HEK293 (cell line): ENCODE measurements at regions not wholly inside any gene's neighbourhood (a gene's known extent, or its start where the extent isn't known, plus 50 kb on each side); places are given as distances from the start of the nearest gene placed in this dataset.

Source experiments
- CTCF ChIA-PET: fragments of 350-600 bp; formaldehyde crosslinking; extraction: SDS; loops from one replicate; lab custom pipeline; 2021; ENCODE audit warnings: antibody characterized with exemption; lab: Yijun Ruan, JAX
- POLR2A ChIA-PET: fragments of 300-600 bp; formaldehyde crosslinking; extraction: SDS; loops from one replicate; lab custom pipeline; 2020; ENCODE audit warnings: antibody characterized with exemption, inconsistent platforms; lab: Yijun Ruan, JAX
- H3K27ac ChIP-seq: fragments of 200-500 bp; sonication (Bioruptor generic); 2 replicates; pipeline ENCODE4 v1.5.1; 2014; ENCODE audit warnings: low read depth, low read length, control low read depth, inconsistent platforms; ENCODE audit errors: extremely low read depth
- H3K36me3 ChIP-seq, 2 experiments: fragments of 200-500 bp in 1 of 2; sonication (Bioruptor generic) in 1 of 2; 1 replicate in 1 of 2; 2 replicates in 1 of 2; pipeline ENCODE4 v1.5.1; 2014 to 2017; ENCODE audit warnings: inconsistent platforms in 2 of 2, low read length in 2 of 2; ENCODE audit not compliant: control insufficient read depth in 2 of 2, insufficient read depth in 1 of 2
- H3K4me1 ChIP-seq: fragments of 200-500 bp; sonication (Bioruptor generic); 2 replicates; pipeline ENCODE4 v1.5.1; 2014; ENCODE audit warnings: mild to moderate bottlenecking, low read length, inconsistent platforms; ENCODE audit not compliant: control insufficient read depth, insufficient read depth
- H3K4me3 ChIP-seq: 2 replicates; pipeline ENCODE4 v1.5.1; 2011; ENCODE audit warnings: low read depth, mild to moderate bottlenecking, control low read depth, low read length, moderate library complexity
- H3K9me3 ChIP-seq: fragments of 200-500 bp; sonication (Bioruptor generic); 2 replicates; pipeline ENCODE4 v1.5.1; 2014; ENCODE audit warnings: low read depth, low read length, inconsistent platforms; ENCODE audit not compliant: control insufficient read depth, insufficient read depth
- GLIS2 ChIP-seq: fragments of 450-650 bp; formaldehyde crosslinking; IDR thresholded peaks from 2 replicates; pipeline ENCODE4 v1.5.1; 2016; ENCODE audit warnings: missing biosample characterization, missing genetic modification characterization
- IKZF3 ChIP-seq: fragments of 450-650 bp; IDR thresholded peaks from 2 replicates; pipeline ENCODE4 v1.5.0; 2018; ENCODE audit warnings: missing biosample characterization, mild to moderate bottlenecking, missing genetic modification characterization, moderate library complexity
- MEIS1 ChIP-seq: sonication (generic); formaldehyde crosslinking; IDR thresholded peaks from 2 replicates; pipeline ENCODE4 v1.8.1; 2022; ENCODE audit warnings: missing genetic modification reagents, mild to moderate bottlenecking, borderline replicate concordance
- MZF1 ChIP-seq: fragments of 450-650 bp; formaldehyde crosslinking; IDR thresholded peaks from 2 replicates; pipeline ENCODE4 v1.5.1; 2017; ENCODE audit warnings: missing biosample characterization, missing genetic modification characterization, borderline replicate concordance
- SETDB1 ChIP-seq: IDR thresholded peaks from one replicate; pipeline ENCODE4 v1.6.1; 2017; ENCODE audit warnings: mild to moderate bottlenecking, low read length, moderate library complexity, mixed read lengths; ENCODE audit not compliant: insufficient read length
- ZNF114 ChIP-seq: fragments of 450-650 bp; formaldehyde crosslinking; IDR thresholded peaks from 2 replicates; pipeline ENCODE4 v1.5.0; 2017; ENCODE audit warnings: missing biosample characterization, missing genetic modification characterization
- ZNF138 ChIP-seq: fragments of 450-650 bp; formaldehyde crosslinking; IDR thresholded peaks from 2 replicates; pipeline ENCODE4 v1.5.1; 2016; ENCODE audit warnings: missing biosample characterization, missing genetic modification characterization, borderline replicate concordance
- ZNF202 ChIP-seq: fragments of 450-650 bp; formaldehyde crosslinking; IDR thresholded peaks from 2 replicates; pipeline ENCODE4 v1.5.1; 2016; ENCODE audit warnings: missing biosample characterization, missing genetic modification characterization, borderline replicate concordance
- ZNF514 ChIP-seq: fragments of 450-650 bp; formaldehyde crosslinking; IDR thresholded peaks from 2 replicates; pipeline ENCODE4 v1.5.1; 2016; ENCODE audit warnings: missing biosample characterization, missing genetic modification characterization
- ZNF555 ChIP-seq: fragments of 450-650 bp; formaldehyde crosslinking; conservative IDR thresholded peaks from 2 replicates; pipeline ENCODE4 v1.5.1; 2017; ENCODE audit warnings: missing biosample characterization, mild to moderate bottlenecking, missing genetic modification characterization, inconsistent platforms
- ZNF768 ChIP-seq: fragments of 450-650 bp; formaldehyde crosslinking; IDR thresholded peaks from 2 replicates; pipeline ENCODE4 v1.5.1; 2018; ENCODE audit warnings: missing biosample characterization, mild to moderate bottlenecking, missing genetic modification characterization
- ZSCAN30 ChIP-seq: fragments of 450-650 bp; IDR thresholded peaks from 2 replicates; pipeline ENCODE4 v1.5.1; 2018; ENCODE audit warnings: missing biosample characterization, mild to moderate bottlenecking, missing genetic modification characterization, moderate library complexity
- TF ChIP-seq, protein P1 (sequence below): fragments of 450-650 bp; formaldehyde crosslinking; conservative IDR thresholded peaks from 2 replicates; pipeline ENCODE4 v1.5.1; 2016; ENCODE audit warnings: low read depth, missing biosample characterization, missing genetic modification characterization
- TF ChIP-seq, protein P2 (sequence below): fragments of 450-650 bp; formaldehyde crosslinking; IDR thresholded peaks from 2 replicates; pipeline ENCODE4 v1.5.1; 2016; ENCODE audit warnings: missing biosample characterization, missing genetic modification characterization, low read depth
- TF ChIP-seq, protein P3 (sequence below): fragments of 450-650 bp; formaldehyde crosslinking; IDR thresholded peaks from 2 replicates; pipeline ENCODE4 v1.5.1; 2017; ENCODE audit warnings: missing biosample characterization, missing genetic modification characterization
- TF ChIP-seq, protein P4 (sequence below): fragments of 450-650 bp; formaldehyde crosslinking; IDR thresholded peaks from 2 replicates; pipeline ENCODE4 v1.5.0; 2017; ENCODE audit warnings: missing biosample characterization, missing genetic modification characterization, borderline replicate concordance

DNA sequence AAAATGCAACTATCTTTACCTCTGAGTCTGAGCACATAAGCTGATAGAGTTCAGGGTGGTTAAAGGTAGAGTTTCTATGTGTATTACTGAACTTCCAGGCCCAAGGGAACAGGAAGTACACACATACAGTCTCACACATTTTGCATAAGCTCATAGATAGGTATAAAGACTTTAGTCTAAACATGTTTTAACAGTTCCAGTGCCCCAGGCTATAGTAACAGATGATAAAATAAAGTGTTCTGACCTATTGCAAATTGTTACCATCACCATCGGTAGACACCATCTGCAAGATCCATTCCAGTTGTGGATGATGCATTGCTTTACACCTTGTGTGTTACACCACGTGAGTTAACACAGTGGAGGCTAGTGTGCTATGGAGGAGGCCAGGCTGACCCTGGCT lies 95.8 kb downstream of the TMEM174 start (continued):
- TF ChIP-seq, protein P1, sequence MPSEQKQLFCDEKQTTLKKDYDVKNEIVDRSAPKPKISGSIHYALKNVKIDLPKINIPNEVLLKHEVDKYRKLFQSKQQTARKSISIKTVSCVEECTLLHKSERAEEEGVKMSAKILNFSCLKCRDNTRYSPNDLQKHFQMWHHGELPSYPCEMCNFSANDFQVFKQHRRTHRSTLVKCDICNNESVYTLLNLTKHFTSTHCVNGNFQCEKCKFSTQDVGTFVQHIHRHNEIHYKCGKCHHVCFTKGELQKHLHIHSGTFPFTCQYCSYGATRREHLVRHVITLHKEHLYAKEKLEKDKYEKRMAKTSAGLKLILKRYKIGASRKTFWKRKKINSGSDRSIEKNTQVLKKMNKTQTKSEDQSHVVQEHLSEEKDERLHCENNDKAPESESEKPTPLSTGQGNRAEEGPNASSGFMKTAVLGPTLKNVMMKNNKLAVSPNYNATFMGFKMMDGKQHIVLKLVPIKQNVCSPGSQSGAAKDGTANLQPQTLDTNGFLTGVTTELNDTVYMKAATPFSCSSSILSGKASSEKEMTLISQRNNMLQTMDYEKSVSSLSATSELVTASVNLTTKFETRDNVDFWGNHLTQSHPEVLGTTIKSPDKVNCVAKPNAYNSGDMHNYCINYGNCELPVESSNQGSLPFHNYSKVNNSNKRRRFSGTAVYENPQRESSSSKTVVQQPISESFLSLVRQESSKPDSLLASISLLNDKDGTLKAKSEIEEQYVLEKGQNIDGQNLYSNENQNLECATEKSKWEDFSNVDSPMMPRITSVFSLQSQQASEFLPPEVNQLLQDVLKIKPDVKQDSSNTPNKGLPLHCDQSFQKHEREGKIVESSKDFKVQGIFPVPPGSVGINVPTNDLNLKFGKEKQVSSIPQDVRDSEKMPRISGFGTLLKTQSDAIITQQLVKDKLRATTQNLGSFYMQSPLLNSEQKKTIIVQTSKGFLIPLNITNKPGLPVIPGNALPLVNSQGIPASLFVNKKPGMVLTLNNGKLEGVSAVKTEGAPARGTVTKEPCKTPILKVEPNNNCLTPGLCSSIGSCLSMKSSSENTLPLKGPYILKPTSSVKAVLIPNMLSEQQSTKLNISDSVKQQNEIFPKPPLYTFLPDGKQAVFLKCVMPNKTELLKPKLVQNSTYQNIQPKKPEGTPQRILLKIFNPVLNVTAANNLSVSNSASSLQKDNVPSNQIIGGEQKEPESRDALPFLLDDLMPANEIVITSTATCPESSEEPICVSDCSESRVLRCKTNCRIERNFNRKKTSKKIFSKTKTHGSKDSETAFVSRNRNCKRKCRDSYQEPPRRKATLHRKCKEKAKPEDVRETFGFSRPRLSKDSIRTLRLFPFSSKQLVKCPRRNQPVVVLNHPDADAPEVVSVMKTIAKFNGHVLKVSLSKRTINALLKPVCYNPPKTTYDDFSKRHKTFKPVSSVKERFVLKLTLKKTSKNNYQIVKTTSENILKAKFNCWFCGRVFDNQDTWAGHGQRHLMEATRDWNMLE (tag by site-specific recombination) = no peak
- TF ChIP-seq ZNF514 (tag by site-specific recombination) (no peak), MZF1 (no peak)
- TF ChIP-seq, all 188 proteins: peak for 0

DNA sequence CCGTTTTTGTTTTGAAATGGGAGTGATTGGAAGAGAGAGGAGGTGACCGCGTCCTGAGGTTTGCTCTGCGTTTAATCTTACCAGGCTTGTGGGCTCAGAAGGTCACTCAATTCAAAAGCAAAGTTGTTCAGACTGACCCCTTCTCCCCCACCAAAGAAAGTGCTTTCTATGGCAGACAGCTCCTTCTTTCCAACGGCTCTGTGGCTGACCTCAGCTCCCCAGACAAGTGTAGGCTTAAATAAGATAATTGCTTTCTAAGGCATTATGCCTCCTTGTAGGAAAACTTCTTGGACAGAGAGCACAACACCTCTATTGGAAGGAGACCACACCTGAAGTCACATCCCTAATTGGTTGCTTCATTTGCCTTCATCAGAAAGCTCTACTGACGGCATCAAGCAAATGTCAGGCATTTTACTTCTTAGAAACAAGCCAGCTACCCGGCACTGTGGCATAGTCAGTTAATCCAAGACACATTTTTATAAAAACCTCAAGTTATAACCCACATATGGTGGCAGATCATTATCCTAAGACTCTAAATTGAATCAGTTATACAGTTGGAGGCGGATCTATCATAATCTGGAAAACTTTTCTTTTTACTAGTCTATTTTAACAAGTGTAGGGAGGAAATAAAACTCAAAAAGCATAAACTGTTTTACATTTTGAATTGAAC lies 94.9 kb downstream of the TMEM174 start:
- POLR2A ChIA-PET = no interaction called here
- Histone ChIP-seq H3K9me3 (no peaks in the 10 kb centered on the region), H3K4me1 (no peaks in the 10 kb centered on the region), H3K4me3 (no peak overlapping the region), H3K36me3 (no peaks in the 10 kb centered on the region), H3K27ac (no peak overlapping the region)
- CTCF ChIA-PET = interaction anchor here (1.0 kb wide), 1 partner anchor 52 kb away, joined by 3 read pairs; no protein-coding TSS in a partner anchor
- TF ChIP-seq SETDB1 = no peak
- TF ChIP-seq, protein P2, sequence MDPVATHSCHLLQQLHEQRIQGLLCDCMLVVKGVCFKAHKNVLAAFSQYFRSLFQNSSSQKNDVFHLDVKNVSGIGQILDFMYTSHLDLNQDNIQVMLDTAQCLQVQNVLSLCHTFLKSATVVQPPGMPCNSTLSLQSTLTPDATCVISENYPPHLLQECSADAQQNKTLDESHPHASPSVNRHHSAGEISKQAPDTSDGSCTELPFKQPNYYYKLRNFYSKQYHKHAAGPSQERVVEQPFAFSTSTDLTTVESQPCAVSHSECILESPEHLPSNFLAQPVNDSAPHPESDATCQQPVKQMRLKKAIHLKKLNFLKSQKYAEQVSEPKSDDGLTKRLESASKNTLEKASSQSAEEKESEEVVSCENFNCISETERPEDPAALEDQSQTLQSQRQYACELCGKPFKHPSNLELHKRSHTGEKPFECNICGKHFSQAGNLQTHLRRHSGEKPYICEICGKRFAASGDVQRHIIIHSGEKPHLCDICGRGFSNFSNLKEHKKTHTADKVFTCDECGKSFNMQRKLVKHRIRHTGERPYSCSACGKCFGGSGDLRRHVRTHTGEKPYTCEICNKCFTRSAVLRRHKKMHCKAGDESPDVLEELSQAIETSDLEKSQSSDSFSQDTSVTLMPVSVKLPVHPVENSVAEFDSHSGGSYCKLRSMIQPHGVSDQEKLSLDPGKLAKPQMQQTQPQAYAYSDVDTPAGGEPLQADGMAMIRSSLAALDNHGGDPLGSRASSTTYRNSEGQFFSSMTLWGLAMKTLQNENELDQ = no peak
- TF ChIP-seq ZNF555 = no peak
- TF ChIP-seq ZNF202 (tag by site-specific recombination) = no peak

DNA sequence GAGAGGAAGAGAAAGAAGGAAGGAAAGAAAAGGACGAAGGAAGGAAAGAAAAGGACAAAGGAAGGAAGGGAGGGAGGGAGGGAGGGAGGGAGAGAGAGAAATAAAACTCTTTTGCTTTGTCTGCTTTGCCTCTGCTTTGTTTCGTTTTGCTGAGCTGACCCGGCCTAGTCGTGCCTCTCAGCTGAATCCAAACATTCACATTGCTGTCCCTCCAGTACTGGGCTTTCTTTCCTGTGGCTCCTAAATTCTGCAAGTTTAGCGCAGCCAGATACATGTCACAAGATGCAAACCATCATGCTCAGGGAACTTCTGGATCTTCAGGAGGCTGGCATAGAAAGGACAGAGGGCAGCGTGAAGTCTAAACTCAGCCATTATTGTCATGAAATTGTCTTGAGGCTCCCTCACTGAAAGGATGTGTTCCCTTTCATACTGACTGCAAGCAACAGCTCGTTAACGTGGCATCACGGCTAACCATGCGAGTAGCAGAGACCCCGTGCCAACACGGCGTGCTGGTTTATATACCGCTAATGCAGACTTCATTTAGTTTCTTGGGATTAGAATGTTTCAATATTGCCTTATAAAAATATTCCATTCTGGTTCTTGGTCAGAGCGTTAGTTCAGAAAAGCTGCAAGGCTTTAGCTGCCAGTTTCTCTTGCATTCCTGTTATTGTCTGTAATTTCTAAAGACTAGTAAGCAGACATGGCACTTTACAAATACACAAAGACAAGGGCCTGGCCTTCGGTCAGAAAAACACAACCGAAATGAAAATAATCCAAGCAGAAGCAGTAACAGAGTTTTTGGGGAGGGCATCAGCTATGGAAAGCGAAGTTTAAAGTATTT lies 94.2 kb downstream of the TMEM174 start:
- no peak overlapping the region for H3K27ac ChIP-seq
- POLR2A ChIA-PET = interaction anchor here (1.3 kb wide), 1 partner anchor 25 kb away, joined by 3 read pairs; no protein-coding TSS in a partner anchor

More for the DNA sequence above, 94.2 kb downstream of the TMEM174 start:
- no peaks in the 10 kb centered on the region for H3K36me3 ChIP-seq
- TF ChIP-seq ZNF768 (no peak), IKZF3 (tag by site-specific recombination) (no peak), ZNF114 (no peak), ZSCAN30 (no peak), GLIS2 (tag by site-specific recombination) (no peak), MEIS1 (CRISPR knock-in tag) (no peak), ZNF138 (tag by site-specific recombination) (no peak)
- TF ChIP-seq, protein P3, sequence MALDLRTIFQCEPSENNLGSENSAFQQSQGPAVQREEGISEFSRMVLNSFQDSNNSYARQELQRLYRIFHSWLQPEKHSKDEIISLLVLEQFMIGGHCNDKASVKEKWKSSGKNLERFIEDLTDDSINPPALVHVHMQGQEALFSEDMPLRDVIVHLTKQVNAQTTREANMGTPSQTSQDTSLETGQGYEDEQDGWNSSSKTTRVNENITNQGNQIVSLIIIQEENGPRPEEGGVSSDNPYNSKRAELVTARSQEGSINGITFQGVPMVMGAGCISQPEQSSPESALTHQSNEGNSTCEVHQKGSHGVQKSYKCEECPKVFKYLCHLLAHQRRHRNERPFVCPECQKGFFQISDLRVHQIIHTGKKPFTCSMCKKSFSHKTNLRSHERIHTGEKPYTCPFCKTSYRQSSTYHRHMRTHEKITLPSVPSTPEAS = no peak
- TF ChIP-seq, protein P2 = no peak
- TF ChIP-seq, protein P4, sequence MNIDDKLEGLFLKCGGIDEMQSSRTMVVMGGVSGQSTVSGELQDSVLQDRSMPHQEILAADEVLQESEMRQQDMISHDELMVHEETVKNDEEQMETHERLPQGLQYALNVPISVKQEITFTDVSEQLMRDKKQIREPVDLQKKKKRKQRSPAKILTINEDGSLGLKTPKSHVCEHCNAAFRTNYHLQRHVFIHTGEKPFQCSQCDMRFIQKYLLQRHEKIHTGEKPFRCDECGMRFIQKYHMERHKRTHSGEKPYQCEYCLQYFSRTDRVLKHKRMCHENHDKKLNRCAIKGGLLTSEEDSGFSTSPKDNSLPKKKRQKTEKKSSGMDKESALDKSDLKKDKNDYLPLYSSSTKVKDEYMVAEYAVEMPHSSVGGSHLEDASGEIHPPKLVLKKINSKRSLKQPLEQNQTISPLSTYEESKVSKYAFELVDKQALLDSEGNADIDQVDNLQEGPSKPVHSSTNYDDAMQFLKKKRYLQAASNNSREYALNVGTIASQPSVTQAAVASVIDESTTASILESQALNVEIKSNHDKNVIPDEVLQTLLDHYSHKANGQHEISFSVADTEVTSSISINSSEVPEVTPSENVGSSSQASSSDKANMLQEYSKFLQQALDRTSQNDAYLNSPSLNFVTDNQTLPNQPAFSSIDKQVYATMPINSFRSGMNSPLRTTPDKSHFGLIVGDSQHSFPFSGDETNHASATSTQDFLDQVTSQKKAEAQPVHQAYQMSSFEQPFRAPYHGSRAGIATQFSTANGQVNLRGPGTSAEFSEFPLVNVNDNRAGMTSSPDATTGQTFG (tag by site-specific recombination) = no peak
- H3K4me1 ChIP-seq = no peaks in the 10 kb centered on the region
- CTCF ChIA-PET = interaction anchor here (0.6 to 1.0 kb wide), 3 partner anchors 51 to 126 kb away, joined by 3 to 4 read pairs (median 3); no protein-coding TSS in a partner anchor
- H3K9me3 ChIP-seq = no peaks in the 10 kb centered on the region
- H3K4me3 ChIP-seq = no peak overlapping the region
